Fibroblast of villous mesenchyme (primary cell): ENCODE measurements at regions not wholly inside any gene's neighbourhood (a gene's known extent, or its start where the extent isn't known, plus 50 kb on each side); places are given as distances from the start of the nearest gene placed in this dataset.
A peak's percentile ranks its signal among the peaks of the same experiment; 100 is the strongest.
"Not testable (repeated sequence)": the region's sequence is repeated elsewhere in the genome, so short reads cannot be mapped to it uniquely, and the experiment has no call there.

Source experiments
- DNase-seq: peaks from one replicate; pipeline ENCODE4 v3.0.0-alpha.2; 2010; ENCODE audit warnings: low read depth
- H3K4me3 ChIP-seq: 2 replicates; pipeline ENCODE4 v1.5.1; 2011; ENCODE audit warnings: low read depth, mild to moderate bottlenecking, low read length
- CTCF ChIP-seq: IDR thresholded peaks from 2 replicates; pipeline ENCODE4 v1.5.1; 2012; ENCODE audit warnings: low read depth, mild to moderate bottlenecking, low read length; ENCODE audit not compliant: insufficient read depth

GRCh38 chr5:103886826-103887225, 324.2 kb upstream of the NUDT12 start:
- no peak overlapping the region for H3K4me3 ChIP-seq
- no peak for TF ChIP-seq CTCF
- DNase-seq = no peak

DNA sequence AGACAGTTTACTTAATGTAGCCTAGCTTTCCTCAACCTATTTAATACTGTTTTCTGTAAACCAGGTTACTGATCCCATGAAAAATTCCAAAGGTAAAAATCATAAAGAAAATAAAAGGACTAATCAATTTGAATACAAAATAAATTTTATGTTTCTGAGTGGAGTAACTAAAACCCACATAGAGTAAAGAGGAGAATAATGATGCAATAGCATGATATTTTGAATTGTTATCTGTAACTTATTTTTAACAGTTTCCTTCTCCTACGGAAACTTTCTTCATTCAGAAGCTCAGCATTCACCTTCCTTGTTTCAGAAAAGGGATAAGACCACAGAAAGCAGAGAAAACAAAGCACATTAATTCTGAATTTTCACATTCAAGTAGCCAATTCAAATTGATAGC, 320.6 kb upstream of the NUDT12 start:
- no peak overlapping the region for H3K4me3 ChIP-seq
- no peak for DNase-seq
- TF ChIP-seq CTCF = no peak

DNA sequence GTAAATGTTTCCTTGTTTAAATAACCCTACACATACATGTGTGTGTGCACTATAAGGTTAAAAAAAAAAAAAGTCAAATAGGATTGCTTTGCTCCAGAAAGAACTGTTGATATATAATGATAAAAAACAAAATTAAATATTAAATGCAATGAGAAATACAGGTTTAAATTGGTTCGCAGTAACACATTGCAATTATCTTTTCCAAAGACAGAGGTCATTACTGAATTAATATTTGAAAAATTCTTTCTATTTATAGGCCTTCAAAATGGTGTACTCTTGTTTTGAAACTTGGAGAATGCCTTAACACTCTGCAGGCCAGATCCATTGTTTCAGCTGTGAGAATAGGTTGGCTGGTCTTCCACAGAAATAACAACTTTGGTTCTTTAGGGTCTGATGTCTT, 319.0 kb upstream of the NUDT12 start:
- no peak overlapping the region for H3K4me3 ChIP-seq
- no peak for DNase-seq
- no peak for TF ChIP-seq CTCF

DNA sequence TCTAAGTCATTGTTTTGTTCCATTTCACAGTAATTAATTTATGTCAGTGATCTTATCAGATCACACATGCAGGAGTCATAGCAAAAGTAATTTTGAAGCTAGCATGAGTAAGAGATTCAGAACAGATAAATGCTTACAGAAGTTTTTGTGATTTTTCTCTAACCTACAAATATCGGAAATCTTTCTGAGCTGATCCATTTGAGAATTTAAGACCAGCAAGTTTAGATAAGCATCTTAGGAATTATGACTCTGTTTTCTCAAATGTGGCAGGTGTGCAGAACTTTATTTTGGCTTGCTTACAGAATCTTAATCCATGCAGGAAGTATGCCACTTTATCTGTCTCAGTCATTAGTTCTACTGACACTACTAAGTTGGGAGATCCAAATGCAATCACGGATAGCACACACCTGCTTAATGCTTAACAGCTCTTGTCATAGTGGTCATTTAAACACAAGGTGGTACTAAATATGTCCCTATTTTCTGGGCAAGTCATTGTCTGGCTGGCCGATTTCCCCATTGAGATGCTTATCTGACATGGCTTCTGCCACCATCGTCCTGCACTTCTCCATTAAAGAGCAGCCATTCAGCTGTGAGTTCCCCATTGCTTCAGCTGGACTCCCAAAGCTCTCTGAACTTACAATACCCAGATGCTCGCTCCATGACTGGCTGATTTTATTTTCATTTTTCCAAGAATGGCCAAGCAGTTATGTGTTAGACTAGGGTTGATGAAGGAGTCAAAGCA, 305.4 kb upstream of the NUDT12 start:
- no peak for TF ChIP-seq CTCF
- H3K4me3 ChIP-seq = no peak overlapping the region
- DNase-seq = peak; percentile 62

DNA sequence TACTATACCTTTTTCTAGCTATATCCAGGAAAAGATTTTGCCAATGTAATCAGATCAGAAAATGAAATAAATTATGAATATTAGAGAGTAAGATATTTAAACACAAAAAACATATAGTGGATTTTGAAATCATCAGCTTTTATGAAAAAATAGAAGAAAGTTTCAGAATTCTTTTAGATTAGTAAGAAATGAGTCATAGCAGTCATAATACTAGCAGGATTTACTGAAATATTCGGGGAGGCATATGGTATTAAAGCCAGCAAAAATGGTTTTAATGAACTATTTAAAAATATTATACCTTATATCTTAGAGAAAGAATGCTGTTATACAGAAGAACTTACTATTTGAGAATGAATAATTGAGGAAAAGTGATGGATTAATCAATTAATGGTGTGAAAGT, 303.6 kb upstream of the NUDT12 start:
- TF ChIP-seq CTCF = no peak
- DNase-seq = no peak

GRCh38 chr5:103862398-103862797, 299.8 kb upstream of the NUDT12 start:
- TF ChIP-seq CTCF = no peak
- DNase-seq = no peak
- no peak overlapping the region for H3K4me3 ChIP-seq

More for the DNA sequence above, 303.6 kb upstream of the NUDT12 start:
- H3K4me3 ChIP-seq = no peak overlapping the region

- no peak for TF ChIP-seq CTCF
- no peak for DNase-seq
- no peak overlapping the region for H3K4me3 ChIP-seq
Measured at GRCh38 chr5:103860327-103860726, 297.7 kb upstream of the NUDT12 start.

DNA sequence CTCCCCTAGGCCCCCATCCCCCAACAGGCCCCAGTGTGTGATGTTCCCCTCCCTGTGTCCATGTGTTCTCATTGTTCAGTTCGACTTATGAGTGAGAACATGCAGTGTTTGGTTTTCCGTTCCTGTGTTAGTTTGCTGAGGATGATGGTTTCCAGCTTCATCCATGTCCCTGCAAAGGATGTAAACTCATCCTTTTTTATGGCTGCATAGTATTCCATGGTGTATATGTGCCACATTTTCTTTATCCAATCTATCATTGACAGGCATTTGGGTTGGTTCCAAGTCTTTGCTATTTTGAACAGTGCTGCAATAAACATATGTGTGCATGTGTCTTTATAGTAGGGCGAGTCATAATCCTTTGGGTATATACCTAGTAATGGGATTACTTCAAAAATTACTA, 295.8 kb upstream of the NUDT12 start:
- H3K4me3 ChIP-seq, DNase-seq: not testable (repeated sequence)
